DOHH2 (cell line): ENCODE measurements at regions not wholly inside any gene's neighbourhood (a gene's known extent, or its start where the extent isn't known, plus 50 kb on each side); places are given as distances from the start of the nearest gene placed in this dataset.

Experiments
- CTCF ChIP-seq: fragments of 200-600 bp; sonication (generic); IDR thresholded peaks from one replicate; pipeline ENCODE4 v1.5.1; 2014; ENCODE audit warnings: antibody characterized with exemption, mild to moderate bottlenecking, low read depth, low read length; ENCODE audit not compliant: poor library complexity, severe bottlenecking
- EZH2phosphoT487 ChIP-seq: fragments of 200-600 bp; sonication (generic); IDR thresholded peaks from 2 replicates; pipeline ENCODE4 v1.6.1; 2017; ENCODE audit warnings: borderline replicate concordance, mild to moderate bottlenecking, antibody characterized with exemption, low read length, moderate library complexity, mixed read lengths

- TF ChIP-seq CTCF (no peak), EZH2phosphoT487 (no peak)
Observed at GRCh38 chr18:44411262-44411905, 269.3 kb upstream of the SETBP1 start.
